Neural cell (in vitro differentiated cells): ENCODE measurements at regions not wholly inside any gene's neighbourhood (a gene's known extent, or its start where the extent isn't known, plus 50 kb on each side); places are given as distances from the start of the nearest gene placed in this dataset.

Experiments used
- EP300 ChIP-seq: fragments of 450-650 bp; conservative IDR thresholded peaks from 2 replicates; pipeline ENCODE4 v1.6.1; 2014; ENCODE audit warnings: antibody characterized with exemption, mild to moderate bottlenecking, moderate library complexity; ENCODE audit not compliant: poor library complexity, severe bottlenecking
- EZH2 ChIP-seq: fragments of 200-600, 300-800 bp; shearing (Covaris generic), sonication (generic); IDR thresholded peaks from 2 replicates; pipeline ENCODE4 v1.6.1; 2014; ENCODE audit warnings: antibody characterized with exemption, low read length, borderline replicate concordance, mild to moderate bottlenecking; ENCODE audit not compliant: insufficient read depth, poor library complexity, severe bottlenecking
- MXI1 ChIP-seq: fragments of 450-650 bp; conservative IDR thresholded peaks from 2 replicates; pipeline ENCODE4 v1.6.1; 2014; ENCODE audit warnings: antibody characterized with exemption, mild to moderate bottlenecking; ENCODE audit not compliant: poor library complexity, severe bottlenecking
- POLR2AphosphoS5 ChIP-seq: IDR thresholded peaks from 2 replicates; pipeline ENCODE4 v1.6.1; 2012
- RAD21 ChIP-seq: fragments of 450-650 bp; conservative IDR thresholded peaks from 2 replicates; pipeline ENCODE4 v1.6.1; 2014; ENCODE audit warnings: antibody characterized with exemption, mild to moderate bottlenecking, moderate library complexity
- SMC3 ChIP-seq: fragments of 450-650 bp; conservative IDR thresholded peaks from 2 replicates; pipeline ENCODE4 v1.6.1; 2014; ENCODE audit warnings: antibody characterized with exemption, mild to moderate bottlenecking, moderate library complexity; ENCODE audit not compliant: poor library complexity
- TAF1 ChIP-seq: IDR thresholded peaks from 2 replicates; pipeline ENCODE4 v1.6.1; 2012; ENCODE audit warnings: low read depth
- TF ChIP-seq, protein P1 (sequence below): IDR thresholded peaks from 2 replicates; pipeline ENCODE4 v1.6.1; 2012; ENCODE audit warnings: borderline replicate concordance
- TF ChIP-seq, protein P2 (sequence below): fragments of 450-650 bp; IDR thresholded peaks from 2 replicates; pipeline ENCODE4 v1.5.1; 2014; ENCODE audit warnings: antibody characterized with exemption, mild to moderate bottlenecking, moderate library complexity; ENCODE audit not compliant: poor library complexity, severe bottlenecking

DNA sequence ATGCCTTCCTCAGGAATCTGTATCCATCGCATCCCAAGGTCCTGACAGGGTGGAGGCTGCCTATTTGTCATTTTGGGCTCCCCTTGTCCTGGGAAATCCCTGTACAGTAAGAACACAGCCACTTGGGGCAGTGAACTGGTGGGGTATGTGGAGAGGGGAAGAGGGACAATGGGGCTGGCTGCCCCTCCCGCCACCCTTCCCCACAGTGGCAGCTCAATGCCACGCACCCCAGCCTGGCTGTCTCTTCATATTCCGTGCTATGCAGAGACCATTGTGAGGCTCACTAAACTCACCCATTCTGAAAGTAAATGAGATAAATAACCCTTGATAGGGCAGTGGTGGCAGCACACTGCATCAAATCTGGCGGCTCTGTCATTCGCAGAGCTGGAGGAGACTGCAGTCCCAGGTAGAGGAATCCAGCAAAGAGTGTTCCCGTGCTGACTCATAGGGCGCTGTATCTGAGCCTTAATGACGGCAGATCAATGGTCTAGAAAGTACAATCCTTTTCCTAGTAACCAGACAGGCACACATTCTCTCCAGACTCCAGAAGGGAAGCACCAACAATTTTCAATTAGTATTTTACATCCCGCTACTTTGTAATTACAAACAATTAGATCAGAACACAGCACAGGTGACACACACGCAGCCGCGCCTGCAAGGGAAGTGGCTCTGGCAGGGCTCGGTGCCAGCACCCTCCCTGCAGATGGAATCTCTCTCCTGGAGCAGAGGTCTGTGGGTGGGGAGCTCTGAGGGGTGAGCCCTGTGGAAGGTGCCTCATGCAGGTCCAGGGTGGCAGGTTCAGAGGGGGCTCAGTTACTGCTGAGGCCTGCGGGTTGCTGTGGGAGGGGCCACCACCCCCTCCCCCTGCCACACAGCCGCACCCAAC is 167.9 kb upstream of the B3GAT1 start:
- TF ChIP-seq, protein P1, sequence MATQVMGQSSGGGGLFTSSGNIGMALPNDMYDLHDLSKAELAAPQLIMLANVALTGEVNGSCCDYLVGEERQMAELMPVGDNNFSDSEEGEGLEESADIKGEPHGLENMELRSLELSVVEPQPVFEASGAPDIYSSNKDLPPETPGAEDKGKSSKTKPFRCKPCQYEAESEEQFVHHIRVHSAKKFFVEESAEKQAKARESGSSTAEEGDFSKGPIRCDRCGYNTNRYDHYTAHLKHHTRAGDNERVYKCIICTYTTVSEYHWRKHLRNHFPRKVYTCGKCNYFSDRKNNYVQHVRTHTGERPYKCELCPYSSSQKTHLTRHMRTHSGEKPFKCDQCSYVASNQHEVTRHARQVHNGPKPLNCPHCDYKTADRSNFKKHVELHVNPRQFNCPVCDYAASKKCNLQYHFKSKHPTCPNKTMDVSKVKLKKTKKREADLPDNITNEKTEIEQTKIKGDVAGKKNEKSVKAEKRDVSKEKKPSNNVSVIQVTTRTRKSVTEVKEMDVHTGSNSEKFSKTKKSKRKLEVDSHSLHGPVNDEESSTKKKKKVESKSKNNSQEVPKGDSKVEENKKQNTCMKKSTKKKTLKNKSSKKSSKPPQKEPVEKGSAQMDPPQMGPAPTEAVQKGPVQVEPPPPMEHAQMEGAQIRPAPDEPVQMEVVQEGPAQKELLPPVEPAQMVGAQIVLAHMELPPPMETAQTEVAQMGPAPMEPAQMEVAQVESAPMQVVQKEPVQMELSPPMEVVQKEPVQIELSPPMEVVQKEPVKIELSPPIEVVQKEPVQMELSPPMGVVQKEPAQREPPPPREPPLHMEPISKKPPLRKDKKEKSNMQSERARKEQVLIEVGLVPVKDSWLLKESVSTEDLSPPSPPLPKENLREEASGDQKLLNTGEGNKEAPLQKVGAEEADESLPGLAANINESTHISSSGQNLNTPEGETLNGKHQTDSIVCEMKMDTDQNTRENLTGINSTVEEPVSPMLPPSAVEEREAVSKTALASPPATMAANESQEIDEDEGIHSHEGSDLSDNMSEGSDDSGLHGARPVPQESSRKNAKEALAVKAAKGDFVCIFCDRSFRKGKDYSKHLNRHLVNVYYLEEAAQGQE, result no peak
- TF ChIP-seq, protein P2, sequence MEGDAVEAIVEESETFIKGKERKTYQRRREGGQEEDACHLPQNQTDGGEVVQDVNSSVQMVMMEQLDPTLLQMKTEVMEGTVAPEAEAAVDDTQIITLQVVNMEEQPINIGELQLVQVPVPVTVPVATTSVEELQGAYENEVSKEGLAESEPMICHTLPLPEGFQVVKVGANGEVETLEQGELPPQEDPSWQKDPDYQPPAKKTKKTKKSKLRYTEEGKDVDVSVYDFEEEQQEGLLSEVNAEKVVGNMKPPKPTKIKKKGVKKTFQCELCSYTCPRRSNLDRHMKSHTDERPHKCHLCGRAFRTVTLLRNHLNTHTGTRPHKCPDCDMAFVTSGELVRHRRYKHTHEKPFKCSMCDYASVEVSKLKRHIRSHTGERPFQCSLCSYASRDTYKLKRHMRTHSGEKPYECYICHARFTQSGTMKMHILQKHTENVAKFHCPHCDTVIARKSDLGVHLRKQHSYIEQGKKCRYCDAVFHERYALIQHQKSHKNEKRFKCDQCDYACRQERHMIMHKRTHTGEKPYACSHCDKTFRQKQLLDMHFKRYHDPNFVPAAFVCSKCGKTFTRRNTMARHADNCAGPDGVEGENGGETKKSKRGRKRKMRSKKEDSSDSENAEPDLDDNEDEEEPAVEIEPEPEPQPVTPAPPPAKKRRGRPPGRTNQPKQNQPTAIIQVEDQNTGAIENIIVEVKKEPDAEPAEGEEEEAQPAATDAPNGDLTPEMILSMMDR, result no peak
- TF ChIP-seq POLR2AphosphoS5, result no peak
- no peak for TF ChIP-seq SMC3
- TF ChIP-seq TAF1, result no peak
- no peak for TF ChIP-seq EZH2
- no peak for TF ChIP-seq EP300
- no peak for TF ChIP-seq RAD21
- no peak for TF ChIP-seq MXI1
